Panc1 (cell line): ENCODE measurements at regions not wholly inside any gene's neighbourhood (a gene's known extent, or its start where the extent isn't known, plus 50 kb on each side); places are given as distances from the start of the nearest gene placed in this dataset.

ENCODE experiments used
- ATAC-seq: fragments of 200-7000 bp; cut with Tn5 transposase; 2 replicates; pipeline ENCODE4 v1.9.1; 2020; ENCODE audit warnings: mild to moderate bottlenecking, moderate library complexity
- BruUV-seq: library from RNA; stranded (reverse); fragments of 400-500 nt; replicated peaks from 2 replicates; lab custom pipeline; 2021; lab: Mats Ljungman, UMichigan
- CTCF ChIA-PET: fragments of 300-600 bp; sonication (Branson Sonifier 250); formaldehyde crosslinking; loops from one replicate; lab custom pipeline; 2022; ENCODE audit warnings: antibody characterized with exemption; lab: Charles Lee
- POLR2A ChIA-PET: fragments of 300-600 bp; sonication (Branson Sonifier 250); formaldehyde crosslinking; loops from one replicate; lab custom pipeline; 2022; ENCODE audit warnings: antibody characterized with exemption; lab: Charles Lee
- DNase-seq: peaks from one replicate; pipeline ENCODE4 v3.0.0-alpha.2; 2010; ENCODE audit warnings: low read depth, low spot score
- H3K27ac ChIP-seq: 2 replicates; pipeline ENCODE4 v1.5.1; 2011; ENCODE audit warnings: mild to moderate bottlenecking, low read length, inconsistent platforms
- H3K27me3 ChIP-seq: fragments of 200-500 bp; sonication (Bioruptor generic); 2 replicates; pipeline ENCODE4 v1.6.0; 2014; ENCODE audit warnings: low read length, inconsistent platforms; ENCODE audit not compliant: control insufficient read depth, insufficient read depth
- H3K36me3 ChIP-seq: fragments of 200-500 bp; sonication (Bioruptor generic); 2 replicates; pipeline ENCODE4 v1.5.1; 2014; ENCODE audit warnings: inconsistent platforms, mild to moderate bottlenecking, low read length, moderate library complexity; ENCODE audit not compliant: control insufficient read depth, insufficient read depth
- H3K4me1 ChIP-seq: 2 replicates; pipeline ENCODE4 v1.5.1; 2011; ENCODE audit warnings: inconsistent platforms, mild to moderate bottlenecking, low read length, moderate library complexity; ENCODE audit not compliant: control insufficient read depth, insufficient read depth
- H3K4me3 ChIP-seq, 2 experiments: 2 replicates each; pipeline ENCODE4 v1.5.1; 2011 to 2012; ENCODE audit warnings: low read depth in 2 of 2, low read length in 2 of 2, mild to moderate bottlenecking in 2 of 2, inconsistent platforms in 1 of 2, moderate library complexity in 1 of 2
- H3K9me3 ChIP-seq: fragments of 200-500 bp; sonication (Bioruptor generic); 2 replicates; pipeline ENCODE4 v1.5.1; 2014; ENCODE audit warnings: low read depth, mild to moderate bottlenecking, inconsistent platforms, low read length, moderate library complexity; ENCODE audit not compliant: control insufficient read depth, insufficient read depth
- CTCF ChIP-seq: fragments of 450-650 bp; IDR thresholded peaks from 2 replicates; pipeline ENCODE4 v1.5.1; 2017; ENCODE audit warnings: mild to moderate bottlenecking
- POLR2AphosphoS5 ChIP-seq: IDR thresholded peaks from 2 replicates; pipeline ENCODE4 v1.6.1; 2012; ENCODE audit warnings: mild to moderate bottlenecking, low read depth, low read length, moderate library complexity
- SIN3A ChIP-seq: IDR thresholded peaks from 2 replicates; pipeline ENCODE4 v1.6.1; 2012; ENCODE audit warnings: low read depth, mild to moderate bottlenecking, low read length, moderate library complexity, borderline replicate concordance; ENCODE audit not compliant: insufficient read depth
- TCF7L2 ChIP-seq: IDR thresholded peaks from 2 replicates; pipeline ENCODE4 v1.6.1; 2011; ENCODE audit warnings: mild to moderate bottlenecking, low read depth, low read length, inconsistent platforms
- in situ Hi-C: cut with HindIII; loops from 2 replicates; pipeline ENCODE4 v1.10.0; 2016; ENCODE audit warnings: low sequenced_read_pairs, low pct_unique_long_range_greater_than_20kb
- intact Hi-C: fragments of 100-400 bp; cut with micrococcal nuclease; formaldehyde crosslinking; loops from one replicate; pipeline ENCODE4 v1.10.0; 2022; ENCODE audit not compliant: unreplicated experiment
- TF ChIP-seq, protein P1 (sequence below), 2 experiments: IDR thresholded peaks; 2 replicates each; pipeline ENCODE4 v1.6.1; 2011 to 2012; ENCODE audit warnings: low read depth in 2 of 2, control low read depth in 1 of 2, low read length in 1 of 2, mild to moderate bottlenecking in 1 of 2, moderate library complexity in 1 of 2; ENCODE audit not compliant: insufficient read depth in 1 of 2

- CTCF ChIA-PET = no interaction called here
- no peaks in the 10 kb centered on the region for H3K36me3 ChIP-seq
- 0 out of 2 replicates have a peak, but pooled peaks cover 3% of the 10 kb centered on the region for H3K4me1 ChIP-seq
- DNase-seq (no peak), ATAC-seq (0 out of 2 replicates have a peak, but pooled peaks have one; percentile 36)
- H3K4me3 ChIP-seq = no peak overlapping the region
- intact Hi-C loops = no loop called here
- TF ChIP-seq POLR2AphosphoS5 (no peak), CTCF (no peak), SIN3A (no peak), TCF7L2 (no peak)
- TF ChIP-seq, protein P1, sequence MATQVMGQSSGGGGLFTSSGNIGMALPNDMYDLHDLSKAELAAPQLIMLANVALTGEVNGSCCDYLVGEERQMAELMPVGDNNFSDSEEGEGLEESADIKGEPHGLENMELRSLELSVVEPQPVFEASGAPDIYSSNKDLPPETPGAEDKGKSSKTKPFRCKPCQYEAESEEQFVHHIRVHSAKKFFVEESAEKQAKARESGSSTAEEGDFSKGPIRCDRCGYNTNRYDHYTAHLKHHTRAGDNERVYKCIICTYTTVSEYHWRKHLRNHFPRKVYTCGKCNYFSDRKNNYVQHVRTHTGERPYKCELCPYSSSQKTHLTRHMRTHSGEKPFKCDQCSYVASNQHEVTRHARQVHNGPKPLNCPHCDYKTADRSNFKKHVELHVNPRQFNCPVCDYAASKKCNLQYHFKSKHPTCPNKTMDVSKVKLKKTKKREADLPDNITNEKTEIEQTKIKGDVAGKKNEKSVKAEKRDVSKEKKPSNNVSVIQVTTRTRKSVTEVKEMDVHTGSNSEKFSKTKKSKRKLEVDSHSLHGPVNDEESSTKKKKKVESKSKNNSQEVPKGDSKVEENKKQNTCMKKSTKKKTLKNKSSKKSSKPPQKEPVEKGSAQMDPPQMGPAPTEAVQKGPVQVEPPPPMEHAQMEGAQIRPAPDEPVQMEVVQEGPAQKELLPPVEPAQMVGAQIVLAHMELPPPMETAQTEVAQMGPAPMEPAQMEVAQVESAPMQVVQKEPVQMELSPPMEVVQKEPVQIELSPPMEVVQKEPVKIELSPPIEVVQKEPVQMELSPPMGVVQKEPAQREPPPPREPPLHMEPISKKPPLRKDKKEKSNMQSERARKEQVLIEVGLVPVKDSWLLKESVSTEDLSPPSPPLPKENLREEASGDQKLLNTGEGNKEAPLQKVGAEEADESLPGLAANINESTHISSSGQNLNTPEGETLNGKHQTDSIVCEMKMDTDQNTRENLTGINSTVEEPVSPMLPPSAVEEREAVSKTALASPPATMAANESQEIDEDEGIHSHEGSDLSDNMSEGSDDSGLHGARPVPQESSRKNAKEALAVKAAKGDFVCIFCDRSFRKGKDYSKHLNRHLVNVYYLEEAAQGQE (IDR thresholded peaks at IDR 0.05; ENCODE audit: insufficient read depth in 1 of 2, low read depth in 2 of 2, low read length in 1 of 2) = no peak
- no TSS peak for BruUV-seq
- H3K9me3 ChIP-seq = no peaks in the 10 kb centered on the region
- peaks cover 2% of the 10 kb centered on the region; the same call in 1 of the 2 replicates for H3K27me3 ChIP-seq
- in situ Hi-C loops = no loop called here
- no peak overlapping the region for H3K27ac ChIP-seq
- POLR2A ChIA-PET = no interaction called here
Measured at GRCh38 chr11:45079943-45080719, 66.3 kb upstream of the PRDM11 start.

DNA sequence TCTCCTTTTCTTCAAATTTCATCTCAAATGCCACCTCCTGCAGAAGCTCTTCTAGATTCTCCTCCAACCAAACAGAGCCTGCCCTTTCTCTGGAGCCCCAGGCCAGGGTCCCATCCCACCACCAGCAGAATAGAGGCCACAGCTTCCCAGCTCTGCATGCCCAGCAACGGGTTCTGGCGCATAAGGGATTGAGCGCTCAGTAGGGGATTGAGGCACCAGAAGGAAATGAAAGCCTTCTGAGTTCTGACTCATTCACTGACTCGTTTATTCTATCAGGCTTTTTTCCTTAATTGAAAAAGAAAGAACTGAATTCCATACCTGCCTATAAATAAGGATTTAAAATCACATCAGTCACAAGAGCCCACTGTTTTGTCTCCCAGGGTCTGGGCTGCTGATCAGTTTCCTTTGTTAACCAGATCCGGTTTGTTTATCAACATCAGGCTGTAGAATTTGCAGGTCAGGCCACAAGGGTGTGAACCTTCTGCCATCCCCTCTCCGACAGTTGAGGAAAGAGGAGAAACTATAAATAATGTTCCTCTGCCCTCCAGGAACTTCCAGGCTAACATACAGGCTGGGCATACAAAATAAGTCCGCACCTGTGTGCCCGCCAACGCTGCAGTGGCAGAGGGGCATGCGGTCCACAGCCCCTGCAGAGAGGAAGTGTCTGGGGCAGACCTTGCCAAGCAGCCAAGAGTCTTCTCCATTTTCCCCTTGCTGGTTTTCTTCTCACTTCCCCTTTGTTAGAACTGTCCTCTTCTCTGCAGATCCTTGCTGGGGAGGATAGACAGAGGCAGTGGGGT is 63.5 kb upstream of the PRDM11 start:
- intact Hi-C loops = no loop called here
- CTCF ChIA-PET = interaction anchor here (0.9 to 1.3 kb wide), 2 partner anchors 146 to 156 kb away, joined by 3 read pairs; no protein-coding TSS in a partner anchor

More for the DNA sequence above, 63.5 kb upstream of the PRDM11 start:
- H3K4me3 ChIP-seq = no peak overlapping the region
- no peak overlapping the region for H3K27ac ChIP-seq
- ATAC-seq (no peak), DNase-seq (no peak)
- H3K4me1 ChIP-seq = 0 out of 2 replicates have a peak, but pooled peaks cover 3% of the 10 kb centered on the region
- POLR2A ChIA-PET = interaction anchor here (0.5 kb wide), 1 partner anchor 27 kb away, joined by 10 read pairs; no protein-coding TSS in a partner anchor
- in situ Hi-C loops = no loop called here
- no TSS peak for BruUV-seq
- no peaks in the 10 kb centered on the region for H3K27me3 ChIP-seq
- H3K9me3 ChIP-seq = no peaks in the 10 kb centered on the region
- no peaks in the 10 kb centered on the region for H3K36me3 ChIP-seq
- TF ChIP-seq TCF7L2 (no peak), SIN3A (no peak), POLR2AphosphoS5 (no peak), CTCF (no peak)
- TF ChIP-seq, protein P1 (IDR thresholded peaks at IDR 0.05; ENCODE audit: insufficient read depth in 1 of 2, low read depth in 2 of 2, low read length in 1 of 2) = no peak
